SK-N-SH (cell line): ENCODE measurements at regions not wholly inside any gene's neighbourhood (a gene's known extent, or its start where the extent isn't known, plus 50 kb on each side); places are given as distances from the start of the nearest gene placed in this dataset.

Experiments
- CTCF ChIP-seq: fragments of 200-600 bp; sonication (generic); IDR thresholded peaks from 2 replicates; pipeline ENCODE4 v1.6.1; 2017; ENCODE audit warnings: antibody characterized with exemption, mild to moderate bottlenecking, moderate library complexity
- EP300 ChIP-seq, 2 experiments: IDR thresholded peaks; 2 replicates each; pipeline versions ENCODE4 v1.4.0 to v1.6.1; 2012; ENCODE audit warnings: borderline replicate concordance in 1 of 2, low read depth in 1 of 2, low read length in 1 of 2
- GABPA ChIP-seq: IDR thresholded peaks from 2 replicates; pipeline ENCODE4 v1.4.0; 2012; ENCODE audit warnings: low read depth, mild to moderate bottlenecking
- NRF1 ChIP-seq: IDR thresholded peaks from 2 replicates; pipeline ENCODE4 v1.6.1; 2012; ENCODE audit warnings: low read depth, mild to moderate bottlenecking, low read length
- RAD21 ChIP-seq: IDR thresholded peaks from 2 replicates; pipeline ENCODE4 v1.6.1; 2012; ENCODE audit warnings: mild to moderate bottlenecking, low read length
- SMC3 ChIP-seq: IDR thresholded peaks from 2 replicates; pipeline ENCODE4 v1.6.1; 2012; ENCODE audit warnings: low read depth, low read length, improper control_type of control experiment

GRCh38 chr1:219038398-219038797 lies 135.3 kb upstream of the LYPLAL1 start:
- TF ChIP-seq CTCF (no peak), RAD21 (no peak), GABPA (no peak), EP300 (IDR thresholded peaks at IDR 0.05; ENCODE audit: borderline replicate concordance in 1 of 2, low read depth in 1 of 2, low read length in 1 of 2) (no peak), NRF1 (no peak), SMC3 (no peak)
